OCI-M1 (cell line): ENCODE measurements at regions not wholly inside any gene's neighbourhood (a gene's known extent, or its start where the extent isn't known, plus 50 kb on each side); places are given as distances from the start of the nearest gene placed in this dataset.
"Not testable (repeated sequence)": the region's sequence is repeated elsewhere in the genome, so short reads cannot be mapped to it uniquely, and the experiment has no call there.

ENCODE experiments used
- DNase-seq: peaks from one replicate; lab custom pipeline; 2025; lab: John Stamatoyannopoulos, UW

DNA sequence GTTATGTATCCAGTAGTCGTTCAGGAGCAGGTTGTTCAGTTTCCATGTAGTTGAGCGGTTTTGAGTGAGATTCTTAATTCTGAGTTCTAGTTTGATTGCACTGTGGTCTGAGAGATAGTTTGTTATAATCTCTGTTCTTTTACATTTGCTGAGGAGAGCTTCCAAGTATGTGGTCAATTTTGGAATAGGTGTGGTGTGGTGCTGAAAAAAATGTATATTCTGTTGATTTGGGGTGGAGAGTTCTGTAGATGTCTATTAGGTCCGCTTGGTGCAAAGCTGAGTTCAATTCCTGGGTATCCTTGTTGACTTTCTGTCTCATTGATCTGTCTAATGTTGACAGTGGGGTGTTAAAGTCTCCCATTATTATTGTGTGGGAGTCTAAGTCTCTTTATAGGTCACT, 68.6 kb upstream of the IZUMO1R start:
- not testable (repeated sequence) for DNase-seq

DNA sequence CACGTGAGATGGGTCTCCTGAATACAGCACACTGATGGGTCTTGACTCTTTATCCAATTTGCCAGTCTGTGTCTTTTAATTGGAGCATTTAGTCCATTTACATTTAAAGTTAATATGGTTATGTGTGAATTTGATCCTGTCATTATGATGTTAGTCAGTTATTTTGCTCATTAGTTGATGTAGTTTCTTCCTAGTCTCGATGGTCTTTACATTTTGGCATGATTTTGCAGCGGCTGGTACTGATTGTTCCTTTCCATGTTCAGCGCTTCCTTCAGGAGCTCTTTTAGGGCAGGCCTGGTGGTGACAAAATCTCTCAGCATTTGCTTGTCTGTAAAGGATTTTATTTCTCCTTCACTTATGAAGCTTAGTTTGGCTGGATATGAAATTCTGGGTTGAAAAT, 68.0 kb upstream of the IZUMO1R start:
- DNase-seq, result not testable (repeated sequence)

DNA sequence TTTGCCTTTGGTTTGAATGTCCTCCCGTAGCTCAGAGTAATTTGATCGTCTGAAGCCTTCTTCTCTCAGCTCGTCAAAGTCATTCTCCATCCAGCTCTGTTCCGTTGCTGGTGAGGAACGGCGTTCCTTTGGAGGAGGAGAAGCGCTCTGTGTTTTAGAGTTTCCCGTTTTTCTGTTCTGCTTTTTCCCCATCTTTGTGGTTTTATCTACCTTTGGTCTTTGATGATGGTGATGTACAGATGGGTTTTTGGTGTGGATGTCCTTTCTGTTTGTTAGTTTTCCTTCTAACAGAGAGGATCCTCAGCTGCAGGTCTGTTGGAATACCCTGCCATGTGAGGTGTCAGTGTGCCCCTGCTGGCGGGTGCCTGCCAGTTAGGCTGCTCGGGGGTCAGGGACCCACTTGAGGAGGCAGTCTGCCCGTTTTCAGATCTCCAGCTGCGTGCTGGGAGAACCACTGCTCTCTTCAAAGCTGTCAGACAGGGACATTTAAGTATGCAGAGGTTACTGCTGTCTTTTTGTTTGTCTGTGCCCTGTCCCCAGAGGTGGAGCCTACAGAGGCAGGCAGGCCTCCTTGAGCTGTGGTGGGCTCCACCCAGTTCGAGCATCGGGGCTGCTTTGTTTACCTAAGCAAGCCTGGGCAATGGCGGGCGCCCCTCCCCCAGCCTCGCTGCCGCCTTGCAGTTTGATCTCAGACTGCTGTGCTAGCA, 66.8 kb upstream of the IZUMO1R start:
- not testable (repeated sequence) for DNase-seq

DNA sequence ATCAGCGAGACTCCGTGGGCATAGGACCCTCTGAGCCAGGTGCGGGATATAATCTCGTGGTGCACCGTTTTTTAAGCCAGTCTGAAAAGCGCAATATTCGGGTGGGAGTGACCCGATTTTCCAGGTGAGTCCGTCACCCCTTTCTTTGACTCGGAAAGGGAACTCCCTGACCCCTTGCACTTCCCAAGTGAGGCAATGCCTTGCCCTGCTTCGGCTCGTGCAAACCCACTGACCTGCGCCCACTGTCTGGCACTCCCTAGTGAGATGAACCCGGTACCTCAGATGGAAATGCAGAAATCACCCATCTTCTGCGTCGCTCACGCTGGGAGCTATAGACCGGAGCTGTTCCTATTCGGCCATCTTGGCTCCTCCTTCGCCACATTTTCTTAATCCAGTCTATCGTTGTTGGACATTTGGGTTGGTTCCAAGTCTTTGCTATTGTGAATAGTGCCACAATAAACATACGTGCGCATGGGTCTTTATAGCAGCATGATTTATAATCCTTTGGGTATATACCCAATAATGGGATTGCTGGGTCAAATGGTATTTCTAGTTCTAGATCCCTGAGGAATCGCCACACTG, 66.1 kb upstream of the IZUMO1R start:
- DNase-seq, result not testable (repeated sequence)

DNA sequence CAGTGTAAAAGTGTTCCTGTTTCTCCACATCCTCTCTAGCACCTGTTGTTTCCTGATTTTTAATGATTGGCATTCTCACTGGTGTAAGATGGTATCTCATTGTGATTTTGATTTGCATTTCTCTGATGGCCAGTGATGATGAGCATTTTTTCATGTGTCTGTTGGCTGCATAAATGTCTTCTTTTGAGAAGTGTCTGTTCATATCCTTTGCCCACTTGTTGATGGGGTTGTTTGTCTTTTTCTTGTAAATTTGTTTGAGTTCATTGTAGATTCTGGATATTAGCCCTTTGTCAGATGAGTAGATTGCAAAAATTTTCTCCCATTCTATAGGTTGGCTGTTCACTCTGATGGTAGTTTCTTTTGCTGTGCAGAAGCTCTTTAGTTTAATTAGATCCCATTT, 65.6 kb upstream of the IZUMO1R start:
- DNase-seq, result not testable (repeated sequence)

DNA sequence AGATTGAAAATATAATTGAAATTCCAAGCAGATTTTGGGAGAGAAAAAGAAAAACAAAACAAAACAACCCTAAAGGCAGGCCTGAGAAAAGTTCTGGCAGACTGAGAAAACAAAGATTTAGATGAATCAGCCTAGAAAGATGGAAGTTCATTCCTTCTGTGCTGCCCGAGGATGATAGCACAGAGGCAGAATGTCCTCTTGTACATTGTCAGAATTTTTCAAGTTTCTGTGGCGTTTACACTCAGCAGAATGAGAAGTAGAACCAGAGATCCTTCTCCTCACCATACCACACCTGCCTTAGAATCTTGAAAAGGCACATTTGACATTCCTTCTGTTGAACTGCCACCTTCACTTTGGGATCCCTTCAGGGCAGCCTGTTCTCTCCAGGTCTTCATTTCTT, 62.5 kb upstream of the IZUMO1R start:
- no peak for DNase-seq

DNA sequence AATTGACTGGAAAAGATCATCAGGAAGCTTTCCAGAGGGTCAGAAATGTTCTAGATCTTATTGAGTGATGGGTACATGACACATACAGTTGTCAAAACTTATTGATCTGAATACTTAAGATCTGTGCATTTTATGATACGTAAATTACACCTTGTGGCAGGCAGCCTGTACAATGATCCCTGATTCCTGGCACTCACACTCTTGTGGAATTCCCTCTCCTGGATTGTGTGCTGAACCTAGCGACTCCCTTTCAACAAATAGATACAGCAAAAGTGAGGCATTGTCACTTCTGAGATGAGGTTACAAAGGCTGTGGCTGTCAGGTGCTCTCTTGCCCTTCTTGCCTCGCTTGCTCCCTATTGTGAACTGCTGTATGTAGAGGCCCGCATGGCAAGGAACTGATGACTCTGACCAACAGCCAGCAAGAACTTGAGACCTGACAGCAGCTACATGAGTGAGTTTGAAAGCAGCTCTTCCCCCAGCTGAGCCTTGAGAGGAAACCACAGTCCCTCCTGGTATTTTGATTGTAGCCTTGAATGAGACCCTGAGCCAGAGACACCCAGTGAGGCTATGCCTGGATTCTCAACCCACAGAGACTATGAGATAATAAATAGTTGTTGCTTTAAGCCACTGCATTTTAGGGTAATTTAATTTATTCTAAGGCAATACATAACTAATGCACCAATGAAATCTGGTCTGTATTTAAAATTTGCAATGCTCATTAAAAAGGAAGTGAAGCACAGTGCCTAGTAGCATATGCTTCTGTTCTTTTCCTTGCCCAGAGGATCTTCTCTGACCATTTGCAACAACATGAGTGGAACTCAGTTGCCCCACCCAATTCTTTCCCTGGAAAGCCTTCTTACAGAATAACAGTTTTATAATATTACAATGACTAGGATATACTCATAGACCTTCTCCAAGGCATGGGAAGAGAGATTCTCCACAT, 60.5 kb upstream of the IZUMO1R start:
- no peak for DNase-seq

DNA sequence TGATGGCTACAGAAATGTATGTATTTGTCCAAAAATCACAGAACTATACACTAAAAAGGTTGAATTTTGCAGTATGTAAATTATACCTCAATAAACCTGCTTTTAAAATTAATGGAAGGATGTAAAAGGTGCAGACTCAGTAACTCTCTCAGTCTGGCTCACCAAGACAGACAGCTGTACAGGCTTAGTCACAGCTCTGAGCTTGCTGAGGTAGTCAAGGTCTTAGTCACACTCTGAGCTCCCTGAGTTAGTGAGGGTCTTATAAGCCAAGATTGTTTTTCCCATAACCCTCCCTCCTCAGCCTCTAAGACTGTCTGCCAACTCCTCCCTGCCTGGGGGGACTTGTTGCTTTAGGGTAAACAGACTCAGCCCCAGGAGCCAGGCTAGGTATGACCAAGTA, 59.3 kb upstream of the IZUMO1R start:
- DNase-seq, result no peak

DNA sequence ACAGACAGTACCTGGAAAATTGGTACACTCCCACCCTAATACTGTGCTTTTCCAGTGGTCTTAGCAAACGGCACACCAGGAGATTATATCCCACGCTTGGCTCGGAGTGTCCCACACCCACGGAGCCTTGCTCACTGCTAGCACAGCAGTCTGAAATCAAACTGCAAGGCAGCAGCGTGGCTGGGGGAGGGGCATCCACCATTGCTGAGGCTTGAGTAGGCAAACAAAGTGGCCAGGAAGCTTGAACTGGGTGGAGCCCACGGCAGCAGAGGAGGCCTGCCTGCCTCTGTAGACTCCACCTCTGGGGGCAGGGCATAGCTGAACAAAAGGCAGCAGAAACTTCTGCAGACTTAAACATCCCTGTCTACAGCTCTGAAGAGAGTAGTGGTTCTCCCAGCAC, 56.1 kb upstream of the IZUMO1R start:
- DNase-seq, result peak; percentile 10

DNA sequence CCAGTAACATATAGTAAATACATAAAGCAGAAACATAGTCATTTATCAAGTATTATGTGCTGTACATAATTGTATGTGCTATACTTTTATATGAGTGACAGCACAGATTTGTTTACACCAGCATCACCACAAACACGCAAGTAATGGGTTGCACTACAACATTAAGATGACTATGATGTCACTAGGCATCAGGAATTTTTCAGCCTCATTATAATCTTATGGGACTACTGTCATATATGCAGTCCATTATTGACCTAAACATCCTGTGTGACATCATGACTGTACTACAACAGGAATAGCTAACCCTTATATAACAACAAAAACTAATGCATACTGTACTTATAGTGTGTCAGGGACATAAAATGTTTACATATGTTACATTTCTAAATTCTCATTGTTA, 50.2 kb upstream of the IZUMO1R start:
- DNase-seq, result no peak
